Immature natural killer cell (primary cell): ENCODE measurements at regions not wholly inside any gene's neighbourhood (a gene's known extent, or its start where the extent isn't known, plus 50 kb on each side); places are given as distances from the start of the nearest gene placed in this dataset.
"Not testable (repeated sequence)": the region's sequence is repeated elsewhere in the genome, so short reads cannot be mapped to it uniquely, and the experiment has no call there.

Experiments used
- DNase-seq, 3 donors: peaks; one replicate each; pipeline ENCODE4 v3.0.0; 2022; ENCODE audit warnings: mixed read lengths in 1 of 3
- H3K27ac Mint-ChIP-seq, 6 donors: one replicate each; pipeline ENCODE4 v1.8.0; 2020; ENCODE audit warnings: mixed read lengths in 6 of 6, mild to moderate bottlenecking in 5 of 6, inconsistent platforms in 4 of 6, moderate library complexity in 3 of 6
- H3K27me3 Mint-ChIP-seq, 3 donors: one replicate each; pipeline ENCODE4 v1.8.0; 2020 to 2021; ENCODE audit warnings: low read depth in 3 of 3, mild to moderate bottlenecking in 3 of 3, mixed read lengths in 3 of 3, moderate library complexity in 3 of 3, inconsistent platforms in 1 of 3
- H3K36me3 Mint-ChIP-seq, 3 donors: one replicate each; pipeline ENCODE4 v1.8.0; 2020; ENCODE audit warnings: mixed read lengths in 3 of 3, inconsistent platforms in 2 of 3, mild to moderate bottlenecking in 2 of 3
- H3K4me1 Mint-ChIP-seq, 2 donors: one replicate each; pipeline ENCODE4 v1.8.0; 2020; ENCODE audit warnings: inconsistent platforms in 2 of 2, mild to moderate bottlenecking in 2 of 2, mixed read lengths in 2 of 2, moderate library complexity in 1 of 2
- H3K4me3 Mint-ChIP-seq, 5 donors: one replicate each; pipeline ENCODE4 v1.8.0; 2020; ENCODE audit warnings: mild to moderate bottlenecking in 5 of 5, mixed read lengths in 5 of 5, inconsistent platforms in 3 of 5, moderate library complexity in 3 of 5
- H3K9me3 Mint-ChIP-seq, 6 donors: one replicate each; pipeline ENCODE4 v1.8.0; 2020; ENCODE audit warnings: mild to moderate bottlenecking in 6 of 6, mixed read lengths in 6 of 6, inconsistent platforms in 4 of 6, moderate library complexity in 3 of 6

- no peaks in the 10 kb centered on the region for H3K4me1 Mint-ChIP-seq
- no peak for DNase-seq
- no peaks in the 10 kb centered on the region for H3K27me3 Mint-ChIP-seq
- H3K4me3 Mint-ChIP-seq: no peak overlapping the region
- H3K9me3 Mint-ChIP-seq: peaks cover 0 to 4% (median 0%) of the 10 kb centered on the region in 6 donors
- no peaks in the 10 kb centered on the region for H3K36me3 Mint-ChIP-seq
- H3K27ac Mint-ChIP-seq: no peak overlapping the region
Measured at GRCh38 chrY:20042993-20043392, 298.5 kb upstream of the KDM5D start.

- peaks cover 0 to 6% (median 0%) of the 10 kb centered on the region in 6 donors for H3K9me3 Mint-ChIP-seq
- no peak overlapping the region for H3K4me3 Mint-ChIP-seq
- H3K27ac Mint-ChIP-seq: no peak overlapping the region
- H3K4me1 Mint-ChIP-seq: no peaks in the 10 kb centered on the region
- no peaks in the 10 kb centered on the region for H3K27me3 Mint-ChIP-seq
- H3K36me3 Mint-ChIP-seq: peaks cover 0 to 3% (median 0%) of the 10 kb centered on the region in 3 donors
- DNase-seq: no peak
Measured at GRCh38 chrY:20025676-20026075, 281.1 kb upstream of the KDM5D start.

- not testable (repeated sequence) for H3K27me3 Mint-ChIP-seq, H3K4me3 Mint-ChIP-seq, H3K27ac Mint-ChIP-seq, H3K36me3 Mint-ChIP-seq, H3K9me3 Mint-ChIP-seq, H3K4me1 Mint-ChIP-seq, DNase-seq
Measured at GRCh38 chrY:19993410-19993809, 248.9 kb upstream of the KDM5D start.

GRCh38 chrY:19973012-19973411, 228.5 kb upstream of the KDM5D start:
- Mint-ChIP-seq H3K27ac (no peak overlapping the region), H3K4me3 (no peak overlapping the region), H3K36me3 (no peaks in the 10 kb centered on the region), H3K27me3 (peaks cover 0 to 2% (median 0%) of the 10 kb centered on the region in 3 donors), H3K4me1 (no peaks in the 10 kb centered on the region), H3K9me3 (peaks cover 0 to 4% (median 0%) of the 10 kb centered on the region in 6 donors)
- DNase-seq: no peak

GRCh38 chrY:19947702-19948101, 203.2 kb upstream of the KDM5D start:
- no peaks in the 10 kb centered on the region for H3K36me3 Mint-ChIP-seq
- no peak overlapping the region for H3K4me3 Mint-ChIP-seq
- peaks cover 0 to 1% (median 0%) of the 10 kb centered on the region in 6 donors for H3K9me3 Mint-ChIP-seq
- no peak for DNase-seq
- H3K27ac Mint-ChIP-seq: no peak overlapping the region
- no peaks in the 10 kb centered on the region for H3K4me1 Mint-ChIP-seq
- peaks cover 0 to 2% (median 0%) of the 10 kb centered on the region in 3 donors for H3K27me3 Mint-ChIP-seq

- H3K9me3 Mint-ChIP-seq: peaks cover 0 to 7% (median 0%) of the 10 kb centered on the region in 6 donors
- H3K27ac Mint-ChIP-seq: no peak overlapping the region
- no peak for DNase-seq
- no peaks in the 10 kb centered on the region for H3K4me1 Mint-ChIP-seq
- H3K36me3 Mint-ChIP-seq: no peaks in the 10 kb centered on the region
- no peaks in the 10 kb centered on the region for H3K27me3 Mint-ChIP-seq
- H3K4me3 Mint-ChIP-seq: no peak overlapping the region
Measured at GRCh38 chrY:19899011-19899410, 154.5 kb upstream of the KDM5D start.

GRCh38 chrY:19892076-19892964, 147.8 kb upstream of the KDM5D start:
- no peaks in the 10 kb centered on the region for H3K36me3 Mint-ChIP-seq

GRCh38 chrY:19882145-19882544, 137.6 kb upstream of the KDM5D start:
- H3K36me3 Mint-ChIP-seq: no peaks in the 10 kb centered on the region
- peaks cover 0 to 1% (median 0%) of the 10 kb centered on the region in 3 donors for H3K27me3 Mint-ChIP-seq
- H3K4me1 Mint-ChIP-seq: no peaks in the 10 kb centered on the region
- DNase-seq: no peak
- no peak overlapping the region for H3K27ac Mint-ChIP-seq
- H3K9me3 Mint-ChIP-seq: no peaks in the 10 kb centered on the region
- no peak overlapping the region for H3K4me3 Mint-ChIP-seq

More at GRCh38 chrY:19892076-19892964, 147.8 kb upstream of the KDM5D start:
- Mint-ChIP-seq H3K9me3 (peaks cover 0 to 7% (median 0%) of the 10 kb centered on the region in 6 donors), H3K27me3 (peaks cover 0 to 1% (median 0%) of the 10 kb centered on the region in 3 donors), H3K4me3 (no peak overlapping the region), H3K4me1 (no peaks in the 10 kb centered on the region), H3K27ac (no peak overlapping the region)
- no peak for DNase-seq

GRCh38 chrY:19869715-19870114, 125.2 kb upstream of the KDM5D start:
- no peaks in the 10 kb centered on the region for H3K36me3 Mint-ChIP-seq
- DNase-seq: no peak
- no peak overlapping the region for H3K27ac Mint-ChIP-seq
- H3K4me3 Mint-ChIP-seq: peak overlapping the region in 1 of 5 donors; percentile 27
- H3K27me3 Mint-ChIP-seq: no peaks in the 10 kb centered on the region
- H3K4me1 Mint-ChIP-seq: no peaks in the 10 kb centered on the region
- H3K9me3 Mint-ChIP-seq: no peaks in the 10 kb centered on the region

- H3K4me1 Mint-ChIP-seq: no peaks in the 10 kb centered on the region
- no peak overlapping the region for H3K27ac Mint-ChIP-seq
- peak overlapping the region in 1 of 5 donors; percentile 27 for H3K4me3 Mint-ChIP-seq
- H3K9me3 Mint-ChIP-seq: no peaks in the 10 kb centered on the region
- no peaks in the 10 kb centered on the region for H3K27me3 Mint-ChIP-seq
- H3K36me3 Mint-ChIP-seq: no peaks in the 10 kb centered on the region
- no peak for DNase-seq
Measured at GRCh38 chrY:19869281-19869680, 124.8 kb upstream of the KDM5D start.

- H3K4me1 Mint-ChIP-seq: no peaks in the 10 kb centered on the region
- no peak for DNase-seq
- H3K4me3 Mint-ChIP-seq: no peak overlapping the region
- no peaks in the 10 kb centered on the region for H3K9me3 Mint-ChIP-seq
- H3K36me3 Mint-ChIP-seq: no peaks in the 10 kb centered on the region
- H3K27ac Mint-ChIP-seq: no peak overlapping the region
- no peaks in the 10 kb centered on the region for H3K27me3 Mint-ChIP-seq
Measured at GRCh38 chrY:19868647-19869046, 124.1 kb upstream of the KDM5D start.

GRCh38 chrY:19856474-19857135, 112.1 kb upstream of the KDM5D start:
- DNase-seq: no peak
- no peaks in the 10 kb centered on the region for H3K4me1 Mint-ChIP-seq
- H3K27ac Mint-ChIP-seq: no peak overlapping the region
- peaks cover 0 to 2% (median 0%) of the 10 kb centered on the region in 6 donors for H3K9me3 Mint-ChIP-seq
- H3K36me3 Mint-ChIP-seq: no peaks in the 10 kb centered on the region
- no peaks in the 10 kb centered on the region for H3K27me3 Mint-ChIP-seq
- H3K4me3 Mint-ChIP-seq: no peak overlapping the region

- no peaks in the 10 kb centered on the region for H3K36me3 Mint-ChIP-seq
- H3K27ac Mint-ChIP-seq: no peak overlapping the region
- no peak for DNase-seq
- H3K4me3 Mint-ChIP-seq: no peak overlapping the region
- H3K9me3 Mint-ChIP-seq: peaks cover 0 to 3% (median 0%) of the 10 kb centered on the region in 6 donors
- no peaks in the 10 kb centered on the region for H3K4me1 Mint-ChIP-seq
- no peaks in the 10 kb centered on the region for H3K27me3 Mint-ChIP-seq
Measured at GRCh38 chrY:19842972-19843371, 98.4 kb upstream of the KDM5D start.

GRCh38 chrY:19824136-19824535, 79.6 kb upstream of the KDM5D start:
- H3K27ac Mint-ChIP-seq: no peak overlapping the region
- no peaks in the 10 kb centered on the region for H3K27me3 Mint-ChIP-seq
- no peaks in the 10 kb centered on the region for H3K4me1 Mint-ChIP-seq
- DNase-seq: no peak
- no peak overlapping the region for H3K4me3 Mint-ChIP-seq
- H3K36me3 Mint-ChIP-seq: no peaks in the 10 kb centered on the region
- H3K9me3 Mint-ChIP-seq: peaks cover 0 to 2% (median 0%) of the 10 kb centered on the region in 6 donors
